Superior temporal gyrus (tissue), 1 donor: ENCODE measurements at regions not wholly inside any gene's neighbourhood (a gene's known extent, or its start where the extent isn't known, plus 50 kb on each side); places are given as distances from the start of the nearest gene placed in this dataset.

Experiments used
- DNase-seq: peaks from one replicate; pipeline ENCODE4 v3.0.0-alpha.2; 2016; ENCODE audit errors: extremely low spot score

DNA sequence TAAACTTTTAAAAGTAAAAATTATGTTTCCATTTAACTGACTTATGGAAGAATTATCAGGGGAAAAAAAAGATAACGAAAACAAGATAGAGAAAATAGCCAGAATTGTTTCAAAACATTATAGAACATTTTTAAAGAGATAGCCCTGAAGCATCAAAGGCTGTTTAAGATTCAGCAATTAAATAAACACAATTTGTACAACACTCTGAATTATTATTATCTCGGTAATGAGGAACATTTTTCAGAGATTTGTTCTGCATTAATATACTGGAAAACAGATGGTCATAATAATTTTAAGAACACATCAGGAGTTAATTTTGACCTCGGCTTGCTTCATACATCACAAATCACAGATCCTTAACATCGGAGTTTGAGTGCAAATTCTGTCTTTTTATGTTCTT is 643.8 kb downstream of the SORCS1 start:
- no peak for DNase-seq

DNA sequence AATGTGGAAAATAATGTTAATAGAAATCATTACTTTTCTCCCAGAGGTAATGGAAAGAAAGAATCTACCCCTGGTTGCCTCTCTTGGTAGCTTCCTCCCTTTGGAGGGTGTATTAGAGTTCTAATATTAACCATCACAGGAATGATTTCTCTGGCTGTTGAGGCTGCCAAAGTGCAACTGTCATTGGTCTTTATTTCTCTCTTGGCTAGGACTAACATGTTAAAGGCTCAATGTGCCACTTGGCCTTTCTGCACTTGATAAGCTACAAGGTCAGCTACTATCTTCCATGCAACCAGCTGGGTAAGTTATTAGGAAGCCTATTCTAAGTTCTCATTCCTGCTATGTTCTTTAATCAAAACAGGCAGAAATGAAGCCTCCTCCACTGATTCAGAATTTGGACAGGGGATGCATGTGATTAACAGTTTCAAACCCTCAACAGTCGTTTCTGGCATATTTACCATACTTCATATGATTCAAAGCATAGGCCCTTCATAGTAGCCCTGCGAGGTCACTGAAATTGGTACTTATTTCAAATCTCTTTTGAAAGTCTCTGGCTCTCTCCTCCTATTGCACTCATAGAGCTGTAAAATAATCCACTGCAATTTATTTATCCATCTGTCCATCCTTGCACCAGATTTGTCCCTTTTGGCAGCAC is 645.0 kb downstream of the SORCS1 start:
- no peak for DNase-seq

GRCh38 chr10:106515206-106515790 is 649.2 kb downstream of the SORCS1 start:
- no peak for DNase-seq

GRCh38 chr10:106513352-106513771 is 651.1 kb downstream of the SORCS1 start:
- DNase-seq: peak; percentile 87

GRCh38 chr10:106511917-106512316 is 652.6 kb downstream of the SORCS1 start:
- no peak for DNase-seq

DNA sequence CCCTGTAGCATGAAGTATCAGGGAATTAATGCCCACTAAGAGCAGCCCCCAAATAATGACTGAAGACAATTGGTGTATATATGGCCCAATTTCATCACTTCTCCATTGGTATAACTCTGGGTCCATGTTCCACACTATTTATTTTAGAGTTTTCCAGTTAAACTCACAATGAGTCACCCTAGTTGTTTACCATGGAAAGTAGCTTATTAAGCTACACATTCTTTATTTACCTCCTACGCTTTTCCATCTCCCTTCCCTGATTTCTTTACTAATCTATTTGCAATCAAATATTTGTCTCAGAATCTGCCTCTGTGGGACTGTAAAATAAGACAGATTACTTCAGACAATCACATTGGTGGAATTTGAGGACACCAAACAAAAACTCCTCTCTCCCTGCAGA is 655.6 kb downstream of the SORCS1 start:
- DNase-seq: no peak

DNA sequence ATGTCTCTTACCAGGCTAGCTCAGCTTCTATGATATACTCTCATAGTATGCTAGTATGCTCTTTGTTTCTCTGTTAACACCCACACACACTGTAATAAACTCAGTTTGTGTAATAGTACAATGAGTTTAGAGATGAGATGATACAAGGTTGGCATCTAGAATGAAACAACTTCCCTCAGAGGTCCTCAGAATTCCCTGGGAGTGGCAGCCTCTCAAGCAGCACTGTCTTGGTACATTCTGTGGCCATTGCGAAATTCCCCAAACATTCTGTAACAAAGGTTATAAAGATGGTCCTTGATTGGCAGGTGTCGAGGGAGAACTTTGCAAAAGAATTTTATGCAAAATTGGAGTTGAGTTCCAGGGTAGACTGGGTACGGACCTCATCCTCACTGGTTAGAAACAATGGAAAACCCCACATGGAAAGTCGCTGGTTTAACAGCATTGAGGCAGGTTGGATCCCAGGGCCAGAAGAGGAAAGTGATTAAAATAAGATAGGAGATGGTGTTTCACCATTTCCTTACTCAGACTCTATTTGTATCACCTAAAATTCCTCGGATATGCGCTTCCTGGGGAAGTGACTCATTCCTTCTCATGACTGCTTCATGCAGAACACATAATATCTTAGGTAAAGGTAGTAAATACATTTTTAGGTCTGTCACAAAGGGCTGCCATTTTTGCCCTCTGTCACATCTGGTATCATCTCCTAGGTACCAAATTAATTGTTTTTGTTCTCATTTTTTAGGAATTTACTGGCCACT is 657.8 kb downstream of the SORCS1 start:
- DNase-seq: no peak

GRCh38 chr10:106504536-106504935 is 660.0 kb downstream of the SORCS1 start:
- DNase-seq: no peak

DNA sequence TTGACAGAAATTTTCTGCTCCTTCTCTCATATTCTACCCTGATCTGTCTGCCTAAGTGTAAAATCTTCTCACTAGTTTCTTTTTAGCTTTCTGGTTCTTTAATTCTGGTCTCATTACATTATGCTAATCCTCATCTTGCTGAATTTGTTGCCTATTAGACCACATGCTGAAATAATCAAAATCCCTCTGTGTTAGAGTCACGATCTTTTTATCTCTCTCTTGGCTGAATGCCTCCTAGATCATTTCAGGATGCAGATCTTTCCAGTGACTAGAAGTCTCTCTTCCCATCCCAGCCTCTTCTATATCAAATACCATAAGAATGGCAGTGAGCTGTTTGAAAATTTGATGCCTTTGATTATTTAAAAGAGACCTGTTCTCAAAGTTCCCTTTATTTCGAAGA is 661.9 kb downstream of the SORCS1 start:
- DNase-seq: no peak

DNA sequence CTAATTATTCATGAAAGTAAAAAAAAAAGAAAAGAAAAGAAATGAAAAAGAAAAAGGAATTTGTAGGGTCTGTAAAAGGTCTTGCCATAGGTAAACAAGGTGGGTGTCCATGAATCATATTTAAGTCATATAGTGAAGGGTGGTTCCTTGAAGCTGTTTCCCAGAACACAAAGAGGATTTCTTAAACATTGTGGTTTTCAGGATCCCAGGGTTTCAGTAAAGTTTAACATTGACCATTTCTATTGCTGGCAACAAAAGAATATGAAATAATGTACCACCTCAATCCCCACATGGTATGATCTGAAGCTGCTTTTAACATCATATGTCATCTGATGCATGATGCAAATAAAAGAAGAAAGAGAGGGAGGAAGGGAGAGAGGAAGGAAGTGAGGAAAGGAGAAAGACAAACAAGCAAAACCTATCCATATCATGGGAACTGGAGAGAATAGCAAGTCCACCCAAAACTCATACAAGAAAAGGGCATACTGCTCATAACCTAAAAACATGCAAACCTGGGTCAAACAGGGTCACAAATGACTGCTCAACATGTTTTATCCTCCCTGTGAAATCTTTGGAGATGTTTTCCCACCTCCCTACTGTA is 663.5 kb downstream of the SORCS1 start:
- DNase-seq: no peak

DNA sequence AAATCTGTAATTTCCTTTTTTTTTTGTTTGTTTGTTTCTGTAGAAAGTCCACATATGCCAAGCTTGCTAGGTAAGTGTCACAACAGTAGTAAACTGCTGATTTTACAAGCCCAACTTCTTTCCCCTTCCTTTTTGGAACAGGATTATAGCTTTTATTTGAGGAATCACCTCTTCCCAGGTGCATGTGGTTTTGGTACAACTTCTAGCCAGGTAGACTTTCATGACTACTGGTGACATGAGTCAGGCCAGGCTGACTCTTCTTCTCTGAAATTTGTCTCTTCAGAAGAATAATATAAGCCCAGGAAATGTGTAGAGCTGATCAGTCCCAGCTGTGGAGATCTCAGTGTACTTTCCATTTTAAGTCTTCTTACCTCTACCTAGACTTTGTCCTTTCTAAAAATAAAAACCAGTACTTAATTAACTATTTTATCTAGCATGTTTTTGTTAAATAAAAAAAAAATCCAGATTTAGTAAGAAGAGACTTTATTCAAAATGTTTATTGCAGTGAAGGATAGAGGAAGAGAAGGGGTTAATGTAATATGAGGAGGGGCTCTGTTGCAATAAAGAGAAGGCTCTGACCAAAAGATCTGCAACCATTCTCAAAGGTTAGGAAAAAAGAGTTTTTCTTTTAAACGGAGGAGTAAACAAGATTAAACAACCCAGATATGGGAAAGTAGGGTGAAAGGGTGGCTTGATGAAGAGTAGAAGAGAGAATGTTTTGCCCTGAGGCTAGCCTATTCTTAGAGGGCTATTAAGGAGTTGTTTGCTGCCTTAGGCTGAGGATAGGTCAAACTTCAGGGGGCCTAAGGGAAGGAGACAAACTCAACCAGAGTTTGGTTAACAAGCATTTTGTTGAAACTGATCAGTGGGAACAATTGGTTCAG is 664.2 kb downstream of the SORCS1 start:
- no peak for DNase-seq

DNA sequence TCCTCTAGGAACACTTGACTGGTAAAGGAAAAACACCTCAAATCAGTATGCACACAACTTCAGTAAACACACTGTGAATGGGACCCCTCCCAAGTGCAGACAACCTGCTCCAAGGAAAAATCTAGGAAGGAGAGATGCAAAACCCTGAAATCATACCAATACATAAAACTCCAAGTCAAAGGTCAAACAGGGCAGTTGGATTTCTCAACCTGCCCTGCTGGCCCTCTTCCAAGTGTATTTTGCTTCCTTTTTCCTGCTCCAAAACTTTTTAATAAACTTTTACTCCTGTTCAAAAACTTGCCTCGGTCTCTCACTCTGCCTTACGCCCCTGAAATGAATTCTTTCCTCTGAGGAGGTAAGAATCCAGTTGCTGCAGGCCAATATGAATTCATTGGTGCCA is 665.1 kb downstream of the SORCS1 start:
- no peak for DNase-seq

DNA sequence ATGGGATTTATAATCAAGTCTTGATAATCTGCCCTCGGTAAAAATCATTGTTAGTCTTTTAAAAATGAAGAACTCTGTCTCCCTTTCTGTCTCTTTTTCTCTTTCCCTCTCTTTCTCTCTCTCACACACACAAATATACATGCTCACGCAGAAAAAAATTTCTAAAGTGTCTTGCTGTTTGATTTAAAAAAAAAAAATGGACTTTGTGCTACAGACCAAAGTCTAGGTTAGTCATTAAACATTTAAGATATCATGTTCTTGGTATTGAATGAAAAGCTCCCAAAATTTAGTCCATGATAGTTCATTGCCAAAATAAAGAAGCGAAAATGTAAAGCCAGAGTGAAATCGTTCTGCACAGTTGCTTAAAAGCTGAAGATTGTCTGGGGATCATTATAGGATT is 665.8 kb downstream of the SORCS1 start:
- DNase-seq: no peak

GRCh38 chr10:106495931-106496330 is 668.6 kb downstream of the SORCS1 start:
- no peak for DNase-seq

GRCh38 chr10:106493751-106494150 is 670.8 kb downstream of the SORCS1 start:
- no peak for DNase-seq

GRCh38 chr10:106493226-106493625 is 671.3 kb downstream of the SORCS1 start:
- no peak for DNase-seq

- DNase-seq: no peak
Observed at GRCh38 chr10:106487726-106488125, 676.8 kb downstream of the SORCS1 start.

DNA sequence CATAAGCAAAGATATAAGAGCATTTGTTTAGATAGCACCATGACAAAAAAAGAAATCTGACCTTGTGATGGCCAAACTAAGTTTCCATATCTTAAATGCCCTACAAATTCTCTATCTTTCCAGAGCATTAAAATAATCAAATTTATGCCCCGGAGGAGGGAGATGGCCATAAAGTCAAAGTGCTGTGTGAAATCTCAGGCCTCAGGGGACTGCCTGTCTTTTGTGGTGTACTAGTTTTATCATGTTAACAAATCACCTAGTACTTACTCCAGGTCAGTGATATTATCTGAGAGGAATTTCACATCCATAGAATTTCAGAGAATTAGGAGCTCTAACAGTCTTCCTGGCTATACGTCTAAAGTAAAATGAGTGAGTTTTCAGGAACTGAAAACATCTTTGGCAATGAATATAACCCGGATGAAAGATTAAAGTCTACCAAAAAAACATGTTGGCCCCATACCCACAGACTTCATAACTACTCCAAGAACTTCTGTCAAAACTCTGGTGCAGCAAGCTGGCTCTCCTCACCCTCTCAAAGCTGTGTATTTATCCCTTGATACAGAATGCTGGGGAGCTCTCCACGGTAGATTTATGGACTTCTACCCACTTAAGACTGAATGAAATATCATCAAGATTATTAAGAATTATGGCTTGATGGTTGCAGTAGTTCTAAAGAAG is 682.8 kb downstream of the SORCS1 start:
- DNase-seq: no peak

GRCh38 chr10:106479636-106480035 is 684.9 kb downstream of the SORCS1 start:
- no peak for DNase-seq

- no peak for DNase-seq
Observed at GRCh38 chr10:106474876-106475275, 689.6 kb downstream of the SORCS1 start.

DNA sequence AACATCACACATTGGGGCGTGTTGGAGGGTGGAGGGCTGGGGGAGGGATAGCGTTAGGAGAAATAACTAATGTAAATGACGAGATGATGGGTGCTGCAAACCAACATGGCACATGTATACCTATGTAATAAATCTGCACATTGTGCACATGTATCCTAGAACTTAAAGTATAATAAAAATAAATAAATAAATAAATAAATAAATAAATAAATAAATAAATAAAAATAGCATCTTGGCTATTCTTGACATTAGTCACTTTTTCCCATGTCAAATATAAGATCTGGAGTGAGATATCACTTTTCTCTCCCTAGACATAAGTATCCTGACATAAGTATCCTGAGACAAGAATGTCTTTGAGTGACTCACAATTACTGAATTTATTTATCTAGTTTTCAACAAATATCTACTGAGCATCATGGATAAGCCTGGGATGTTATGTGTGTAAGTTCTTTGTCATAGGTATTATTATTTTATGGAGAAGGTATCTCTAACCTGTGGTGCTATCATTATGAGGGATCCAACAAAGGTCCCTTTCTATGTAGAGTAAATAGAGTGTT is 691.3 kb downstream of the SORCS1 start:
- DNase-seq: no peak
